Activated CD8-positive, alpha-beta T cell treated with anti-CD3 and anti-CD28 coated beads for 36 hours (primary cell): ENCODE measurements at regions not wholly inside any gene's neighbourhood (a gene's known extent, or its start where the extent isn't known, plus 50 kb on each side); places are given as distances from the start of the nearest gene placed in this dataset.
"Not testable (repeated sequence)": the region's sequence is repeated elsewhere in the genome, so short reads cannot be mapped to it uniquely, and the experiment has no call there.

Experiments used
- ATAC-seq: fragments of 200-7000 bp; cut with Tn5 transposase; one replicate; pipeline ENCODE4 v1.10.0; 2021; ENCODE audit warnings: mild to moderate bottlenecking, moderate library complexity
- CTCF ChIA-PET: fragments of 350-600 bp; sonication (Branson Sonifier 250); formaldehyde crosslinking; loops from one replicate; lab custom pipeline; 2021; ENCODE audit warnings: antibody characterized with exemption; lab: Charles Lee
- POLR2A ChIA-PET: fragments of 350-600 bp; sonication (Branson Sonifier 250); formaldehyde crosslinking; loops from one replicate; lab custom pipeline; 2021; ENCODE audit warnings: antibody characterized with exemption; lab: Charles Lee
- DNase-seq: peaks from one replicate; pipeline ENCODE4 v3.0.0-alpha.2; 2020
- H3K27ac Mint-ChIP-seq: one replicate; pipeline ENCODE4 v1.8.0; 2021; ENCODE audit warnings: mild to moderate bottlenecking, mixed read lengths
- H3K27me3 Mint-ChIP-seq: one replicate; pipeline ENCODE4 v1.8.0; 2021; ENCODE audit warnings: mixed read lengths
- H3K36me3 Mint-ChIP-seq: one replicate; pipeline ENCODE4 v1.8.0; 2021; ENCODE audit warnings: low read depth, mixed read lengths
- H3K4me1 Mint-ChIP-seq: one replicate; pipeline ENCODE4 v1.8.0; 2021; ENCODE audit warnings: low read depth, mixed read lengths
- H3K4me3 Mint-ChIP-seq: one replicate; pipeline ENCODE4 v1.8.0; 2021; ENCODE audit warnings: mild to moderate bottlenecking, moderate library complexity, mixed read lengths
- H3K9me3 Mint-ChIP-seq: one replicate; pipeline ENCODE4 v1.8.0; 2021; ENCODE audit warnings: mixed read lengths
- CTCF ChIP-seq: fragments of 200-600 bp; IDR thresholded peaks from one replicate; pipeline ENCODE4 v1.8.0; 2022; ENCODE audit warnings: antibody characterized with exemption, mild to moderate bottlenecking
- intact Hi-C: fragments of 100-400 bp; cut with micrococcal nuclease; formaldehyde crosslinking; loops from one replicate; pipeline ENCODE4 v1.10.0; 2022

GRCh38 chr6:112939563-112939962 lies 592.4 kb downstream of the RFPL4B start:
- Mint-ChIP-seq H3K4me3 (no peak overlapping the region), H3K27ac (no peak overlapping the region), H3K9me3 (no peaks in the 10 kb centered on the region), H3K4me1 (no peaks in the 10 kb centered on the region), H3K27me3 (no peaks in the 10 kb centered on the region), H3K36me3 (no peaks in the 10 kb centered on the region)
- intact Hi-C loops: no loop called here
- ATAC-seq: no peak
- CTCF ChIA-PET: no interaction called here
- DNase-seq: no peak
- POLR2A ChIA-PET: no interaction called here
- no peak for TF ChIP-seq CTCF

DNA sequence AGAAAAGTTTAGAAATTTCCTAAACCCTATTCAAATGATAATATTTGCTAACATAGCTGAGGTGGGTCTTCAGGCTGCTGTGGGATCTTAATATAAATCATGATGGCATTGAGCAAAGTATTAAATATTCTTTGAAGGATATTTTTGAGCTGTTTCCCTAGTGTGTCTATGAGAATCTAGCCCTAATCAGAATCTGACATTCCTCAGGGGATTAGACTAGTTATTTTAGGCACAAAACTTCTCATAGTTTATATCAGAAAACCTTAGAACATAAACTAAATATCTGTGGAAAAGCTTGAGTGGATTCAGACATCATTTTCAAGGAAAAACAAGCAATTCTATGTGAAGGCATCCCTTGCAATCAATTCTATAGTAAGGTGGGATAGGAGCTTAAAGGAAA lies 594.5 kb downstream of the RFPL4B start:
- Mint-ChIP-seq H3K36me3 (no peaks in the 10 kb centered on the region), H3K9me3 (no peaks in the 10 kb centered on the region), H3K27ac (no peak overlapping the region), H3K4me3 (no peak overlapping the region), H3K27me3 (no peaks in the 10 kb centered on the region), H3K4me1 (no peaks in the 10 kb centered on the region)
- ChIA-PET CTCF (no interaction called here), POLR2A (no interaction called here)
- intact Hi-C loops: no loop called here
- ATAC-seq (no peak), DNase-seq (no peak)
- TF ChIP-seq CTCF: no peak

DNA sequence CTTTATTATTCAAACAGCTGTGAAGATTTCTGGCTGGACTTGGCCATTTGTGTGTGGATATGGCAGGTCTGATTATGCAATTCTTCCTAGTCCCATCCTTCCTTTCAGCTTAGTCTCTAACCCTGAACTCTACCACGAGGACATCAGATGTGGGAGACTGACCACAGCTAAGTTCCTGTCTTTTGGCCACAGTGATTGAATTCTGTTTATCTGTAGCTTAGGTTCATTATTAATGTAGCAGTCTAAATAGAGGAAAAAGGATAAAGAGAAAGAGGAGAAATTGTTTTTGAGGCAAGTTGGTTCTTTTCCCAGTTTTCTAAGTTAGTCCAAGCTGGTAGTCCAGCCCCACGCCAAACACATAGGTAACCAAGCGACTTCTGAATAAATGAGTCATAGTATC lies 598.9 kb downstream of the RFPL4B start:
- TF ChIP-seq CTCF: no peak
- intact Hi-C loops: no loop called here
- H3K9me3 Mint-ChIP-seq: peaks cover 5% of the 10 kb centered on the region
- DNase-seq: no peak
- H3K27ac Mint-ChIP-seq: no peak overlapping the region
- H3K36me3 Mint-ChIP-seq: no peaks in the 10 kb centered on the region
- ChIA-PET POLR2A (no interaction called here), CTCF (no interaction called here)
- H3K4me1 Mint-ChIP-seq: no peaks in the 10 kb centered on the region
- ATAC-seq: no peak
- H3K27me3 Mint-ChIP-seq: no peaks in the 10 kb centered on the region
- no peak overlapping the region for H3K4me3 Mint-ChIP-seq

DNA sequence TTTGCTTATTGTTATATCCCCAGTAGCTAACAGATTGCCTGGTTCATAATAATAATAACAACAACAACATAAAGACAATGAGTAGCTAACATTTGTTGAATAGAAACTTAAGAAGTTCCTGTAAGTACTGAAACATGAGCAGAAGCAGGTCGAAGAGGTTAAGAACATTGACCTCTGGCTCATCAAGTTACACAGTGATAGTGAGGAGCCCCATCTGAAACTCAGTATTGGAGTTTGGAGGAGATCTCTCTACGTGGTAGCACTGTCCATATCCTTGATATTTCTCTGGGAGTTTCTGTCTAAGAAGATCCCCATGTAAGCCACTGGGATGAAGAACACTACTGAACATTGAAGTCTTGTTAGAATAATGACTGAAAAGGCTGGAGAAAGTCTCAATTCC lies 600.4 kb downstream of the RFPL4B start:
- Mint-ChIP-seq H3K4me1 (no peaks in the 10 kb centered on the region), H3K27ac (no peak overlapping the region), H3K4me3 (no peak overlapping the region), H3K27me3 (no peaks in the 10 kb centered on the region), H3K9me3 (peaks cover 6% of the 10 kb centered on the region), H3K36me3 (no peaks in the 10 kb centered on the region)
- ChIA-PET CTCF (no interaction called here), POLR2A (no interaction called here)
- TF ChIP-seq CTCF: no peak
- DNase-seq (no peak), ATAC-seq (no peak)
- intact Hi-C loops: no loop called here

- Mint-ChIP-seq H3K27me3 (no peaks in the 10 kb centered on the region), H3K9me3 (peaks cover 7% of the 10 kb centered on the region), H3K36me3 (no peaks in the 10 kb centered on the region), H3K4me3 (no peak overlapping the region), H3K27ac (no peak overlapping the region), H3K4me1 (no peaks in the 10 kb centered on the region)
- TF ChIP-seq CTCF: no peak
- DNase-seq (no peak), ATAC-seq (no peak)
- POLR2A ChIA-PET: no interaction called here
- intact Hi-C loops: no loop called here
- CTCF ChIA-PET: no interaction called here
Measured at GRCh38 chr6:112951829-112952228, 604.7 kb downstream of the RFPL4B start.

- H3K4me1 Mint-ChIP-seq, H3K27me3 Mint-ChIP-seq, H3K27ac Mint-ChIP-seq, intact Hi-C loops, H3K4me3 Mint-ChIP-seq, H3K9me3 Mint-ChIP-seq, ATAC-seq, CTCF ChIA-PET, POLR2A ChIA-PET, H3K36me3 Mint-ChIP-seq, DNase-seq: not testable (repeated sequence)
Measured at GRCh38 chr6:112955743-112956142, 608.6 kb downstream of the RFPL4B start.
